Activated CD4-positive, alpha-beta memory T cell treated with anti-CD3 and anti-CD28 coated beads, Interleukin-2, amount 10 ng/mL, durations not matched to agents 7 days and 5 days (primary cell): ENCODE measurements at regions not wholly inside any gene's neighbourhood (a gene's known extent, or its start where the extent isn't known, plus 50 kb on each side); places are given as distances from the start of the nearest gene placed in this dataset.
"Not testable (repeated sequence)": the region's sequence is repeated elsewhere in the genome, so short reads cannot be mapped to it uniquely, and the experiment has no call there.

Experiments
- CTCF ChIA-PET: fragments of 350-600 bp; sonication (Branson Sonifier 250); formaldehyde crosslinking; loops from one replicate; lab custom pipeline; 2021; ENCODE audit warnings: antibody characterized with exemption, inconsistent platforms; lab: Charles Lee
- POLR2A ChIA-PET: fragments of 350-600 bp; sonication (Branson Sonifier 250); formaldehyde crosslinking; loops from one replicate; lab custom pipeline; 2021; ENCODE audit warnings: antibody characterized with exemption; lab: Charles Lee
- DNase-seq: peaks from one replicate; pipeline ENCODE4 v3.0.0-alpha.2; 2020
- H3K27ac Mint-ChIP-seq: one replicate; pipeline ENCODE4 v1.8.0; 2021; ENCODE audit warnings: mild to moderate bottlenecking, mixed read lengths
- H3K27me3 Mint-ChIP-seq: one replicate; pipeline ENCODE4 v1.8.0; 2021; ENCODE audit warnings: mixed read lengths
- H3K36me3 Mint-ChIP-seq: one replicate; pipeline ENCODE4 v1.8.0; 2021; ENCODE audit warnings: low read depth, mixed read lengths
- H3K4me1 Mint-ChIP-seq: one replicate; pipeline ENCODE4 v1.8.0; 2021; ENCODE audit warnings: mixed read lengths
- H3K4me3 Mint-ChIP-seq: one replicate; pipeline ENCODE4 v1.8.0; 2021; ENCODE audit warnings: mild to moderate bottlenecking, mixed read lengths
- H3K9me3 Mint-ChIP-seq: one replicate; pipeline ENCODE4 v1.8.0; 2021; ENCODE audit warnings: mixed read lengths

- DNase-seq, result no peak
- H3K4me3 Mint-ChIP-seq, result no peak overlapping the region
- no peaks in the 10 kb centered on the region for H3K36me3 Mint-ChIP-seq
- peaks cover 38% of the 10 kb centered on the region for H3K4me1 Mint-ChIP-seq
- ChIA-PET CTCF (interaction anchor here (1.3 kb wide), 1 partner anchor 31 kb away, joined by 3 read pairs; no protein-coding TSS in a partner anchor), POLR2A (no interaction called here)
- H3K9me3 Mint-ChIP-seq, result no peaks in the 10 kb centered on the region
- H3K27ac Mint-ChIP-seq, result no peak overlapping the region
- H3K27me3 Mint-ChIP-seq, result no peaks in the 10 kb centered on the region
Observed at GRCh38 chr1:192513697-192514096, 61.9 kb upstream of the RGS1 start.

- peak overlapping the region; percentile 65 for H3K4me3 Mint-ChIP-seq
- CTCF ChIA-PET, result interaction anchor here (0.8 to 2.1 kb wide), 10 partner anchors 23 to 92 kb away, joined by 3 to 9 read pairs (median 4); no protein-coding TSS in a partner anchor
- no peaks in the 10 kb centered on the region for H3K9me3 Mint-ChIP-seq
- H3K27ac Mint-ChIP-seq, result peak overlapping the region; percentile 80
- POLR2A ChIA-PET, result interaction anchor here (0.7 to 3.3 kb wide), 13 partner anchors 10 to 542 kb away, joined by 4 to 18 read pairs (median 8); partner anchors contain the start of genes RGS1, RO60 and UCHL5
- DNase-seq, result peak; percentile 68
- H3K36me3 Mint-ChIP-seq, result no peaks in the 10 kb centered on the region
- H3K4me1 Mint-ChIP-seq, result peaks cover 49% of the 10 kb centered on the region
- no peaks in the 10 kb centered on the region for H3K27me3 Mint-ChIP-seq
Observed at GRCh38 chr1:192516776-192517297, 58.7 kb upstream of the RGS1 start.

GRCh38 chr1:192517716-192518355, 57.7 kb upstream of the RGS1 start:
- not testable (repeated sequence) for H3K36me3 Mint-ChIP-seq, H3K27ac Mint-ChIP-seq, DNase-seq, H3K27me3 Mint-ChIP-seq, H3K9me3 Mint-ChIP-seq, H3K4me3 Mint-ChIP-seq
- ChIA-PET CTCF (interaction anchor here (0.6 to 1.4 kb wide), 4 partner anchors 26 to 91 kb away, joined by 3 to 4 read pairs (median 3); no protein-coding TSS in a partner anchor), POLR2A (interaction anchor here (0.6 to 3.3 kb wide), 6 partner anchors 21 to 54 kb away, joined by 3 to 18 read pairs (median 8); no protein-coding TSS in a partner anchor)
- peaks cover 48% of the 10 kb centered on the region for H3K4me1 Mint-ChIP-seq

- ChIA-PET POLR2A (no interaction called here), CTCF (interaction anchor here (1.3 kb wide), 1 partner anchor 45 kb away, joined by 3 read pairs; no protein-coding TSS in a partner anchor)
- Mint-ChIP-seq H3K4me1 (peaks cover 43% of the 10 kb centered on the region), H3K9me3 (no peaks in the 10 kb centered on the region), H3K4me3 (no peak overlapping the region), H3K27me3 (no peaks in the 10 kb centered on the region), H3K27ac (no peak overlapping the region), H3K36me3 (no peaks in the 10 kb centered on the region)
- no peak for DNase-seq
Observed at GRCh38 chr1:192518700-192519099, 56.9 kb upstream of the RGS1 start.

- no peaks in the 10 kb centered on the region for H3K27me3 Mint-ChIP-seq
- peaks cover 31% of the 10 kb centered on the region for H3K4me1 Mint-ChIP-seq
- POLR2A ChIA-PET, result no interaction called here
- H3K9me3 Mint-ChIP-seq, result no peaks in the 10 kb centered on the region
- CTCF ChIA-PET, result no interaction called here
- DNase-seq, result no peak
- H3K27ac Mint-ChIP-seq, result no peak overlapping the region
- H3K36me3 Mint-ChIP-seq, result peaks cover 2% of the 10 kb centered on the region
- H3K4me3 Mint-ChIP-seq, result no peak overlapping the region
Observed at GRCh38 chr1:192521734-192522133, 53.8 kb upstream of the RGS1 start.

GRCh38 chr1:192522673-192523072, 52.9 kb upstream of the RGS1 start:
- peaks cover 22% of the 10 kb centered on the region for H3K4me1 Mint-ChIP-seq
- H3K27ac Mint-ChIP-seq, result no peak overlapping the region
- H3K36me3 Mint-ChIP-seq, result peaks cover 2% of the 10 kb centered on the region
- ChIA-PET CTCF (no interaction called here), POLR2A (no interaction called here)
- H3K4me3 Mint-ChIP-seq, result no peak overlapping the region
- no peaks in the 10 kb centered on the region for H3K9me3 Mint-ChIP-seq
- no peak for DNase-seq
- H3K27me3 Mint-ChIP-seq, result no peaks in the 10 kb centered on the region

GRCh38 chr1:192524223-192524622, 51.4 kb upstream of the RGS1 start:
- H3K4me1 Mint-ChIP-seq, result peaks cover 25% of the 10 kb centered on the region
- ChIA-PET POLR2A (no interaction called here), CTCF (no interaction called here)
- no peak overlapping the region for H3K4me3 Mint-ChIP-seq
- DNase-seq, result no peak
- H3K36me3 Mint-ChIP-seq, result peaks cover 2% of the 10 kb centered on the region
- no peaks in the 10 kb centered on the region for H3K27me3 Mint-ChIP-seq
- no peak overlapping the region for H3K27ac Mint-ChIP-seq
- no peaks in the 10 kb centered on the region for H3K9me3 Mint-ChIP-seq
